Lower leg skin (tissue), 3 donors: ENCODE measurements at regions not wholly inside any gene's neighbourhood (a gene's known extent, or its start where the extent isn't known, plus 50 kb on each side); places are given as distances from the start of the nearest gene placed in this dataset.

Experiments used
- POLR2A ChIP-seq, 2 donors: fragments of 450-650 bp; IDR thresholded peaks; one replicate each; pipeline ENCODE4 v1.6.1; 2016 to 2017; ENCODE audit warnings: antibody characterized with exemption in 2 of 2, mild to moderate bottlenecking in 1 of 2, moderate library complexity in 1 of 2
- TF ChIP-seq, protein P1 (sequence below), 3 donors: fragments of 450-650 bp; IDR thresholded peaks; one replicate each; pipeline ENCODE4 v1.5.1; 2016; ENCODE audit warnings: antibody characterized with exemption in 3 of 3, mild to moderate bottlenecking in 3 of 3, moderate library complexity in 2 of 3

GRCh38 chrX:109840585-109840984 lies 107.5 kb upstream of the ACSL4 start:
- TF ChIP-seq, protein P1, sequence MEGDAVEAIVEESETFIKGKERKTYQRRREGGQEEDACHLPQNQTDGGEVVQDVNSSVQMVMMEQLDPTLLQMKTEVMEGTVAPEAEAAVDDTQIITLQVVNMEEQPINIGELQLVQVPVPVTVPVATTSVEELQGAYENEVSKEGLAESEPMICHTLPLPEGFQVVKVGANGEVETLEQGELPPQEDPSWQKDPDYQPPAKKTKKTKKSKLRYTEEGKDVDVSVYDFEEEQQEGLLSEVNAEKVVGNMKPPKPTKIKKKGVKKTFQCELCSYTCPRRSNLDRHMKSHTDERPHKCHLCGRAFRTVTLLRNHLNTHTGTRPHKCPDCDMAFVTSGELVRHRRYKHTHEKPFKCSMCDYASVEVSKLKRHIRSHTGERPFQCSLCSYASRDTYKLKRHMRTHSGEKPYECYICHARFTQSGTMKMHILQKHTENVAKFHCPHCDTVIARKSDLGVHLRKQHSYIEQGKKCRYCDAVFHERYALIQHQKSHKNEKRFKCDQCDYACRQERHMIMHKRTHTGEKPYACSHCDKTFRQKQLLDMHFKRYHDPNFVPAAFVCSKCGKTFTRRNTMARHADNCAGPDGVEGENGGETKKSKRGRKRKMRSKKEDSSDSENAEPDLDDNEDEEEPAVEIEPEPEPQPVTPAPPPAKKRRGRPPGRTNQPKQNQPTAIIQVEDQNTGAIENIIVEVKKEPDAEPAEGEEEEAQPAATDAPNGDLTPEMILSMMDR (IDR thresholded peaks at IDR 0.05), result no peak
- no peak for TF ChIP-seq POLR2A (IDR thresholded peaks at IDR 0.05)
